ENCODE measurements at regions not wholly inside any gene's neighbourhood (a gene's known extent, or its start where the extent isn't known, plus 50 kb on each side); places are given as distances from the start of the nearest gene placed in this dataset.

GRCh38 chr13:74444864-74445479 lies 310.8 kb upstream of the KLF12 start:
- TF ChIP-seq CTCF (IDR thresholded peaks at IDR 0.05; ENCODE audit: low read length), result no peak
- TF ChIP-seq EZH2 (optimal IDR thresholded peaks at IDR 0.05; ENCODE audit: low read depth, low read length), result no peak
